ENCODE measurements at regions not wholly inside any gene's neighbourhood (a gene's known extent, or its start where the extent isn't known, plus 50 kb on each side); places are given as distances from the start of the nearest gene placed in this dataset.

- intact Hi-C loops (cut with micrococcal nuclease): no loop called here
- DNase-seq: no peak
- no peaks in the 10 kb centered on the region for H3K9me3 ChIP-seq (replicated peaks)
- H3K4me1 ChIP-seq: no peaks in the 10 kb centered on the region
- H3K27me3 ChIP-seq (ENCODE audit: low read depth): no peaks in the 10 kb centered on the region
- no peaks in the 10 kb centered on the region for H3K36me3 ChIP-seq
- TF ChIP-seq, protein P1, sequence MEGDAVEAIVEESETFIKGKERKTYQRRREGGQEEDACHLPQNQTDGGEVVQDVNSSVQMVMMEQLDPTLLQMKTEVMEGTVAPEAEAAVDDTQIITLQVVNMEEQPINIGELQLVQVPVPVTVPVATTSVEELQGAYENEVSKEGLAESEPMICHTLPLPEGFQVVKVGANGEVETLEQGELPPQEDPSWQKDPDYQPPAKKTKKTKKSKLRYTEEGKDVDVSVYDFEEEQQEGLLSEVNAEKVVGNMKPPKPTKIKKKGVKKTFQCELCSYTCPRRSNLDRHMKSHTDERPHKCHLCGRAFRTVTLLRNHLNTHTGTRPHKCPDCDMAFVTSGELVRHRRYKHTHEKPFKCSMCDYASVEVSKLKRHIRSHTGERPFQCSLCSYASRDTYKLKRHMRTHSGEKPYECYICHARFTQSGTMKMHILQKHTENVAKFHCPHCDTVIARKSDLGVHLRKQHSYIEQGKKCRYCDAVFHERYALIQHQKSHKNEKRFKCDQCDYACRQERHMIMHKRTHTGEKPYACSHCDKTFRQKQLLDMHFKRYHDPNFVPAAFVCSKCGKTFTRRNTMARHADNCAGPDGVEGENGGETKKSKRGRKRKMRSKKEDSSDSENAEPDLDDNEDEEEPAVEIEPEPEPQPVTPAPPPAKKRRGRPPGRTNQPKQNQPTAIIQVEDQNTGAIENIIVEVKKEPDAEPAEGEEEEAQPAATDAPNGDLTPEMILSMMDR (IDR thresholded peaks at IDR 0.05; ENCODE audit: borderline replicate concordance): no peak
- no peak overlapping the region for H3K4me3 ChIP-seq
- H3K27ac ChIP-seq (replicated peaks): no peak overlapping the region
These were observed 288.5 kb upstream of the ANKH start for GRCh38 chr5:15160091-15160490.

DNA sequence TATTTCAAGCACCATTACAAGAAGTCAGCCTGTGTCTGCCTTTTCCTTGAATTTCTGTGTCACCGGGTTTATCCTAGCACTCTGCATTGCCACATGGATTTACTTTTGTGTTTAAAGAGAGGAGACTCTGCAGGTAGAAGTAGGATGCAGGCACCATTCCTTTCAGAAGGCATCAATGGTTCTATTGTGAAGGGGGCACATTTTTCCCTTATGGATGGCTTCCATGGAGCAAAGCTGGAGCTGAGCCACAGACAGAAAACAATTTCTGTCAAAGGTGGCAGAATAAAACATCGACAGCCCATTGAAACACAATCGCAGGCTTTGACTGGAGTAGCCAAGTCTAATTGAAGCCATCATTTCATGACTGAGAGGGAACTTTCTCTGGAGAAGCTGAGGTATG is 288.0 kb upstream of the ANKH start:
- H3K4me1 ChIP-seq: no peaks in the 10 kb centered on the region

DNA sequence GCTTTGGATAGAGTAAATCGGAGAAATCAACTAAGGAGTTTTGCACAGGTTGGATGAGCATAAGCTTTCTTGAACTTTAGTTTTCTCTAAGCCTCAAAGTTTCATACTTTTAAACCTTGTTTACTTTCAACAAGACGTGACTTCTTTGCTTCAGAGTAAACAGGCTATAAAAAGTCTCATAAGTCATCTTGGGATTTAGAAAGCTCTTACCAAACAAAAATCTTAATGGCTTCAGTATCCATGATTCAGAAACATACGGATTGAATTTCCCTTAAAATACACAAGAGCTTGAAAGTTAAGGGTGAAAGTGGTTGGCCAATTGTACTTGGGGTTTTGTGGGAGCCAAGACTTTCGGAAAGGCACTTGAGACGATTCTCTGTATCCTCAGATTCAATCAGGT is 270.9 kb upstream of the ANKH start:
- intact Hi-C loops (cut with micrococcal nuclease): no loop called here
- Histone ChIP-seq H3K9me3 (replicated peaks) (no peaks in the 10 kb centered on the region), H3K27ac (replicated peaks) (no peak overlapping the region), H3K4me1 (no peaks in the 10 kb centered on the region), H3K27me3 (ENCODE audit: low read depth) (peaks cover 9% of the 10 kb centered on the region), H3K36me3 (no peaks in the 10 kb centered on the region), H3K4me3 (no peak overlapping the region)
- TF ChIP-seq, protein P1 (IDR thresholded peaks at IDR 0.05; ENCODE audit: borderline replicate concordance): no peak
- DNase-seq: no peak

More for the DNA sequence above, 288.0 kb upstream of the ANKH start:
- TF ChIP-seq, protein P1 (IDR thresholded peaks at IDR 0.05; ENCODE audit: borderline replicate concordance): no peak
- H3K27ac ChIP-seq (replicated peaks): no peak overlapping the region
- H3K4me3 ChIP-seq: no peak overlapping the region
- H3K27me3 ChIP-seq (ENCODE audit: low read depth): no peaks in the 10 kb centered on the region
- DNase-seq: no peak
- intact Hi-C loops (cut with micrococcal nuclease): no loop called here
- H3K9me3 ChIP-seq (replicated peaks): no peaks in the 10 kb centered on the region
- H3K36me3 ChIP-seq: no peaks in the 10 kb centered on the region

GRCh38 chr5:15137414-15137813 is 265.8 kb upstream of the ANKH start:
- no peak overlapping the region for H3K27ac ChIP-seq (replicated peaks)
- TF ChIP-seq, protein P1 (IDR thresholded peaks at IDR 0.05; ENCODE audit: borderline replicate concordance): no peak
- H3K9me3 ChIP-seq (replicated peaks): no peaks in the 10 kb centered on the region
- no peaks in the 10 kb centered on the region for H3K36me3 ChIP-seq
- H3K27me3 ChIP-seq (ENCODE audit: low read depth): peaks cover 6% of the 10 kb centered on the region
- H3K4me1 ChIP-seq: peaks cover 11% of the 10 kb centered on the region
- no peak overlapping the region for H3K4me3 ChIP-seq
- no peak for DNase-seq
- intact Hi-C loops (cut with micrococcal nuclease): no loop called here

- intact Hi-C loops (cut with micrococcal nuclease): no loop called here
- Histone ChIP-seq H3K9me3 (replicated peaks) (no peaks in the 10 kb centered on the region), H3K27me3 (ENCODE audit: low read depth) (peaks cover 6% of the 10 kb centered on the region), H3K4me3 (no peak overlapping the region), H3K4me1 (peaks cover 11% of the 10 kb centered on the region), H3K27ac (replicated peaks) (no peak overlapping the region), H3K36me3 (no peaks in the 10 kb centered on the region)
- DNase-seq: no peak
- TF ChIP-seq, protein P1 (IDR thresholded peaks at IDR 0.05; ENCODE audit: borderline replicate concordance): no peak
These were observed 264.1 kb upstream of the ANKH start for GRCh38 chr5:15135661-15136060.
